Stimulated activated CD4-positive, alpha-beta T cell treated with anti-CD3 and anti-CD28 coated beads, Interleukin-15, amount 100 ng/mL, for 48 hours (primary cell): ENCODE measurements at regions not wholly inside any gene's neighbourhood (a gene's known extent, or its start where the extent isn't known, plus 50 kb on each side); places are given as distances from the start of the nearest gene placed in this dataset.
"Not testable (repeated sequence)": the region's sequence is repeated elsewhere in the genome, so short reads cannot be mapped to it uniquely, and the experiment has no call there.

Experiments
- DNase-seq, 2 donors: peaks; one replicate each; pipeline ENCODE4 v3.0.0-alpha.2; 2020; ENCODE audit warnings: low read depth in 2 of 2

GRCh38 chr22:22372086-22372485 is 127.5 kb downstream of the VPREB1 start:
- no peak for DNase-seq

- no peak for DNase-seq
These were observed 129.6 kb downstream of the VPREB1 start for GRCh38 chr22:22374163-22374562.

GRCh38 chr22:22374579-22374978 is 130.0 kb downstream of the VPREB1 start:
- DNase-seq = no peak

GRCh38 chr22:22375576-22376351 is 131.2 kb downstream of the VPREB1 start:
- no peak for DNase-seq

- DNase-seq = no peak
These were observed 131.7 kb downstream of the VPREB1 start for GRCh38 chr22:22376352-22376706.

GRCh38 chr22:22376884-22377283 is 131.7 kb downstream of the ZNF280B start:
- DNase-seq = not testable (repeated sequence)

GRCh38 chr22:22377335-22377734 is 131.2 kb downstream of the ZNF280B start:
- no peak for DNase-seq

GRCh38 chr22:22378446-22379415 is 129.8 kb downstream of the ZNF280B start:
- no peak for DNase-seq

- no peak for DNase-seq
These were observed 128.2 kb downstream of the ZNF280B start for GRCh38 chr22:22380098-22381030.

- DNase-seq = not testable (repeated sequence)
These were observed 127.2 kb downstream of the ZNF280B start for GRCh38 chr22:22381292-22381691.

GRCh38 chr22:22384267-22384666 is 124.3 kb downstream of the ZNF280B start:
- no peak for DNase-seq

- DNase-seq = no peak
These were observed 123.8 kb downstream of the ZNF280B start for GRCh38 chr22:22384668-22385244.

- no peak for DNase-seq
These were observed 121.7 kb downstream of the ZNF280B start for GRCh38 chr22:22386602-22387385.

- DNase-seq = no peak
These were observed 121.2 kb downstream of the ZNF280B start for GRCh38 chr22:22387386-22387736.

GRCh38 chr22:22388090-22388489 is 120.5 kb downstream of the ZNF280B start:
- no peak for DNase-seq

GRCh38 chr22:22388494-22388893 is 120.0 kb downstream of the ZNF280B start:
- no peak for DNase-seq

- DNase-seq = no peak
These were observed 119.1 kb downstream of the ZNF280B start for GRCh38 chr22:22389467-22389866.

GRCh38 chr22:22390989-22391388 is 117.6 kb downstream of the ZNF280B start:
- no peak for DNase-seq

- DNase-seq = no peak
These were observed 117.0 kb downstream of the ZNF280B start for GRCh38 chr22:22391543-22391942.

GRCh38 chr22:22392131-22392530 is 116.4 kb downstream of the ZNF280B start:
- DNase-seq = no peak

- DNase-seq = no peak
These were observed 114.0 kb downstream of the ZNF280B start for GRCh38 chr22:22394591-22394990.
